ENCODE measurements at regions not wholly inside any gene's neighbourhood (a gene's known extent, or its start where the extent isn't known, plus 50 kb on each side); places are given as distances from the start of the nearest gene placed in this dataset.

DNA sequence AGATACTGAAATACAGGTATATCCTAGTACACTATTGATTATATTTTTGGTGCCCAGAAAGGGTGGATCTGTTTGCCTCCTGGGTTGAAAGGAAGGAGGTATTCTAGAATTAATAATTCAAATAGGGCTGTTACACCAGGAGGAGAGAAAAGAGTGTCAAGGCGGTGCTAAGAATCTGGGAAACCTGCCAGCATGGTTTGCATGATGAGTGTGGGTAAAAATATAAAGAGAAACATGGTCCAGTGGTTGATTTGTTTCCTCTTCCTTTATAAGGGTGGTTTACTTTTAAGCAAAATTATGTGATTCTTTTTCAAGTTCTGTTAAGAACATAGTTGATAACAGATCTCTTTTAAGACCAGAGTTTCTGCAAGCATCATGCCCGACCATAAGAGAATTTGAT, 69.4 kb upstream of the NFIB start:
- no peak for TF ChIP-seq POLR2A (IDR thresholded peaks at IDR 0.05)
- TF ChIP-seq, protein P1, sequence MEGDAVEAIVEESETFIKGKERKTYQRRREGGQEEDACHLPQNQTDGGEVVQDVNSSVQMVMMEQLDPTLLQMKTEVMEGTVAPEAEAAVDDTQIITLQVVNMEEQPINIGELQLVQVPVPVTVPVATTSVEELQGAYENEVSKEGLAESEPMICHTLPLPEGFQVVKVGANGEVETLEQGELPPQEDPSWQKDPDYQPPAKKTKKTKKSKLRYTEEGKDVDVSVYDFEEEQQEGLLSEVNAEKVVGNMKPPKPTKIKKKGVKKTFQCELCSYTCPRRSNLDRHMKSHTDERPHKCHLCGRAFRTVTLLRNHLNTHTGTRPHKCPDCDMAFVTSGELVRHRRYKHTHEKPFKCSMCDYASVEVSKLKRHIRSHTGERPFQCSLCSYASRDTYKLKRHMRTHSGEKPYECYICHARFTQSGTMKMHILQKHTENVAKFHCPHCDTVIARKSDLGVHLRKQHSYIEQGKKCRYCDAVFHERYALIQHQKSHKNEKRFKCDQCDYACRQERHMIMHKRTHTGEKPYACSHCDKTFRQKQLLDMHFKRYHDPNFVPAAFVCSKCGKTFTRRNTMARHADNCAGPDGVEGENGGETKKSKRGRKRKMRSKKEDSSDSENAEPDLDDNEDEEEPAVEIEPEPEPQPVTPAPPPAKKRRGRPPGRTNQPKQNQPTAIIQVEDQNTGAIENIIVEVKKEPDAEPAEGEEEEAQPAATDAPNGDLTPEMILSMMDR (IDR thresholded peaks at IDR 0.05): no peak
- DNase-seq: no peak
- H3K36me3 ChIP-seq: no peaks in the 10 kb centered on the region
- no peak overlapping the region for H3K27ac ChIP-seq
- no peaks in the 10 kb centered on the region for H3K9me3 ChIP-seq
- no peaks in the 10 kb centered on the region for H3K27me3 ChIP-seq
- 31% methylated on average over 2 of the region's 2 CpGs for WGBS (ENCODE audit: insufficient coverage, low coverage, low lambda C conversion rate, missing lambda C conversion rate)
- ATAC-seq: peak in 1 of 4 donors; percentile 42
- intact Hi-C loops (cut with DNase I): no loop called here
- H3K4me1 ChIP-seq: no peaks in the 10 kb centered on the region
- H3K4me3 ChIP-seq: no peak overlapping the region

DNA sequence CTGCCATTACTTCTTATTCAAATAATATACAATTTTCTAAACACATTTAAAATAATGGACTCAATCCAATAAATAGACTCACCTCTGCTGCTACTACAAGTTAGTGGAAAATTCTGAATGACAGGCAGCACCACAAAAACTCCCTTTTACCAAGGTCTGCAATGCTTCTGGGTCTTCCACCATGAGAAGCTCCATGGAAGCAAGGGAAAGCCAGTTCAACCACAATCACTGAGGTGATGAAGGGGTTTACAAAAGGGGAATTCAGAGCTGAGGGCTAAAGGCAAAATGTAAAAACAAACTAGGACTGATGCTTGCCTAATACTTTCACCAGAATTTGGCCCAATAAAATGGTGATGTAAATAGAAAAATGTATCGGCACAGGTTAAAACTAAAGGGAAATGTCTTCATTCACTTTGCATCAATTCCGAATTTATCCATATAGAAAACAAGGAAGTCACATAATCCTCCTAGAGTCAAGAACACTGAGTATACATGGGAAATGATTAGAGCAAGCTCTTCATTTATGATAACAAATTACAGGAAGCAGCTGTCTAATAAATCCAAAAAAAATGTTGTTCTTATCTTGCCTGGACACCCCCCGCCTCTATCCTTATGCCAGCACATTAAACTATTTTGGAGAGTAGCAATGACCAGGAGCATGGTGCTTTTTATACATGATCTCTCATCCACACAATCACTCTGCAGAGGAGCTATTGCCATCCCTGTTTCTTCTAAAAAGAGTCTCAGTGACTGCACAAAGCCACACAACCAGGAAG, 66.3 kb upstream of the NFIB start:
- WGBS (ENCODE audit: insufficient coverage, low coverage, low lambda C conversion rate, missing lambda C conversion rate): 51% methylated on average over 3 of the region's 3 CpGs

DNA sequence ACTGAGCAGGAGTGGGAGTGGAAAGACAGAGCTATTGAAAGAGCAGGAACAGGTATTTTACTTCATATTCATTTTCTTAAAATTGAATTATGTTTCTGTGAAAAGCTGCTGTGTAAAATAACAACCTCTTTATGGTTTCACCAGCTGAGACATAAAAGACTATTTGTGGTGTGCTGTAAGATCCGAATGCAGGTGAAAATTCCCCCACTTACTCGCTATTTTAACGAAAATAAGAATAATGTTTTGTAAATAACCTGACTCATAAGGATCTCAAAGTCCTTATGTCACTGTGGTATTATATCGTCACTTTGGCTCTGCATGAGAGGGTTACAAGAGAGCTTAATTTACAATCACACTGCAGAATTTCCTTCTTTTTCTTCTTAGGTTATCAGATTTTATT, 65.3 kb upstream of the NFIB start:
- no peaks in the 10 kb centered on the region for H3K4me1 ChIP-seq
- no peaks in the 10 kb centered on the region for H3K9me3 ChIP-seq
- no peaks in the 10 kb centered on the region for H3K36me3 ChIP-seq
- H3K27me3 ChIP-seq: no peaks in the 10 kb centered on the region
- TF ChIP-seq, protein P1 (IDR thresholded peaks at IDR 0.05): no peak
- TF ChIP-seq POLR2A (IDR thresholded peaks at IDR 0.05): no peak
- 48% methylated on average over 4 of the region's 4 CpGs for WGBS (ENCODE audit: insufficient coverage, low coverage, low lambda C conversion rate, missing lambda C conversion rate)
- DNase-seq (no peak), ATAC-seq (no peak)
- no peak overlapping the region for H3K4me3 ChIP-seq
- H3K27ac ChIP-seq: no peak overlapping the region
- intact Hi-C loops (cut with DNase I): no loop called here

More for the DNA sequence above, 66.3 kb upstream of the NFIB start:
- ATAC-seq (no peak), DNase-seq (no peak)
- Histone ChIP-seq H3K27me3 (no peaks in the 10 kb centered on the region), H3K36me3 (no peaks in the 10 kb centered on the region), H3K4me3 (no peak overlapping the region), H3K9me3 (no peaks in the 10 kb centered on the region), H3K27ac (no peak overlapping the region), H3K4me1 (no peaks in the 10 kb centered on the region)
- TF ChIP-seq, protein P1 (IDR thresholded peaks at IDR 0.05): no peak
- no peak for TF ChIP-seq POLR2A (IDR thresholded peaks at IDR 0.05)
- intact Hi-C loops (cut with DNase I): no loop called here

DNA sequence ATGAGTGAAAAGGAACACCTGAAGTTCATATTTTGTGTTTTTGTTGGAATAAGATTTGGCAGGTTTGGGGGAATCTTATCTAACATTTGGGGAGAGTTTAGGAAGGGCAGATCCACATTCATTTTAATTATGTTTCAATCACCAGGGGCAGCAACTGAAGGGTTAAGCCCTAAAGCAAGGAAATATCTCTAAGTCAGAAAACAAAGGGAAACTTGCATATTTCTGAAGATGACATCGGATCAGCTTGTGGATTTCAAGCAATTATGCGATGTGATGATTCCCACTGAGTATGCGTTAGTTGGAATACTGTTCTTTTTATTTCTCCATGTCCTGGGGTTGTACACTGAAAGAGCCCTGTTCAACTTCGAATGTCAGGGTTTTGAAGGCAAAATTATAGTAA, 59.8 kb upstream of the NFIB start:
- H3K9me3 ChIP-seq: no peaks in the 10 kb centered on the region
- H3K27me3 ChIP-seq: no peaks in the 10 kb centered on the region
- WGBS (ENCODE audit: insufficient coverage, low coverage, low lambda C conversion rate, missing lambda C conversion rate): 55% methylated on average over 4 of the region's 4 CpGs
- no peaks in the 10 kb centered on the region for H3K36me3 ChIP-seq
- DNase-seq: no peak
- no peak for ATAC-seq
- intact Hi-C loops (cut with DNase I): no loop called here
- no peaks in the 10 kb centered on the region for H3K4me1 ChIP-seq
- TF ChIP-seq, protein P1 (IDR thresholded peaks at IDR 0.05): no peak
- no peak for TF ChIP-seq POLR2A (IDR thresholded peaks at IDR 0.05)
- no peak overlapping the region for H3K27ac ChIP-seq
- no peak overlapping the region for H3K4me3 ChIP-seq

DNA sequence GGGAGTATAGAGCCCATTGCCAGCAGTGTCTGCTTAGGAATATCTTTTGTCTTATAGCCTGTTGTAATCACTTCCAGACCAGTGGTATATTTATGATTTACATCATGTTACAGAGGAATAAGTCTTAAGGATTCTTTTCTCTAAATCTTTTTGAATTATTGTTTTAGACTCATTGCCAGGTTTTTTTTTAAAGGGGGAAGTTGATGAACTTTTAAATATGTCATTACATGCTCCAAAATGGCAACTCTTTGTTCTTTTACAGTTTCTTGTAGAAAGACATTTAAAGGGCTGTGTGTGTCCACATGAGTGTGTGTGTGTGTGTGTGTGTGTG, 59.4 kb upstream of the NFIB start:
- ATAC-seq (no peak), DNase-seq (no peak)
- intact Hi-C loops (cut with DNase I): no loop called here
- Histone ChIP-seq H3K36me3 (no peaks in the 10 kb centered on the region), H3K9me3 (no peaks in the 10 kb centered on the region), H3K4me1 (no peaks in the 10 kb centered on the region), H3K27me3 (no peaks in the 10 kb centered on the region), H3K4me3 (no peak overlapping the region), H3K27ac (no peak overlapping the region)
- TF ChIP-seq, protein P1 (IDR thresholded peaks at IDR 0.05): no peak
- TF ChIP-seq POLR2A (IDR thresholded peaks at IDR 0.05): no peak
